H9 (cell line): ENCODE measurements at regions not wholly inside any gene's neighbourhood (a gene's known extent, or its start where the extent isn't known, plus 50 kb on each side); places are given as distances from the start of the nearest gene placed in this dataset.

Experiments used
- DNase-seq: peaks from one replicate; pipeline ENCODE4 v3.0.0-alpha.2; 2017
- H2AFZ ChIP-seq: one replicate; pipeline ENCODE4 v1.6.1; 2013; ENCODE audit warnings: mild to moderate bottlenecking, low read length, control low read depth, moderate library complexity
- H2AK5ac ChIP-seq: 2 replicates; pipeline ENCODE4 v1.6.1; 2013; ENCODE audit warnings: low read length, control low read depth, mixed read lengths; ENCODE audit not compliant: insufficient read length
- H2BK120ac ChIP-seq: one replicate; pipeline ENCODE4 v1.6.1; 2013; ENCODE audit warnings: low read depth, mild to moderate bottlenecking, low read length, control low read depth, inconsistent platforms; ENCODE audit not compliant: poor library complexity, severe bottlenecking
- H2BK12ac ChIP-seq: 2 replicates; pipeline ENCODE4 v1.6.1; 2013; ENCODE audit warnings: low read length, control low read depth, mixed read lengths, low read depth; ENCODE audit not compliant: insufficient read length
- H2BK15ac ChIP-seq: 2 replicates; pipeline ENCODE4 v1.6.1; 2013; ENCODE audit warnings: low read depth, low read length, control low read depth
- H2BK20ac ChIP-seq: one replicate; pipeline ENCODE4 v1.6.1; 2013; ENCODE audit warnings: low read depth, mild to moderate bottlenecking, low read length, control low read depth, inconsistent platforms; ENCODE audit not compliant: poor library complexity, severe bottlenecking
- H2BK5ac ChIP-seq: 2 replicates; pipeline ENCODE4 v1.6.1; 2013; ENCODE audit warnings: low read length, control low read depth, mixed read lengths; ENCODE audit not compliant: insufficient read length
- H3K14ac ChIP-seq: 2 replicates; pipeline ENCODE4 v1.6.1; 2013; ENCODE audit warnings: low read length, control low read depth; ENCODE audit not compliant: insufficient read depth
- H3K18ac ChIP-seq: 2 replicates; pipeline ENCODE4 v1.6.1; 2013; ENCODE audit warnings: low read depth, mild to moderate bottlenecking, mixed read lengths, low read length, control low read depth; ENCODE audit not compliant: insufficient read length
- H3K23ac ChIP-seq: 2 replicates; pipeline ENCODE4 v1.6.1; 2013; ENCODE audit warnings: low read length, control low read depth, mixed read lengths, low read depth; ENCODE audit not compliant: insufficient read length
- H3K23me2 ChIP-seq: 2 replicates; pipeline ENCODE4 v1.6.1; 2013; ENCODE audit warnings: low read depth, mild to moderate bottlenecking, mixed read lengths, low read length, control low read depth; ENCODE audit not compliant: insufficient read length, poor library complexity, severe bottlenecking
- H3K27ac ChIP-seq: 2 replicates; pipeline ENCODE4 v1.5.1; 2013; ENCODE audit warnings: low read length, control low read depth, mixed read lengths, low read depth; ENCODE audit not compliant: insufficient read length
- H3K27me3 ChIP-seq: 2 replicates; pipeline ENCODE4 v1.6.1; 2013; ENCODE audit warnings: low read length, control low read depth, inconsistent platforms; ENCODE audit not compliant: insufficient read depth
- H3K4ac ChIP-seq: 2 replicates; pipeline ENCODE4 v1.6.1; 2013; ENCODE audit warnings: low read depth, mild to moderate bottlenecking, control low read depth, inconsistent platforms, low read length, moderate library complexity
- H3K4me1 ChIP-seq: 2 replicates; pipeline ENCODE4 v1.6.1; 2013; ENCODE audit warnings: low read length, control low read depth, inconsistent platforms; ENCODE audit not compliant: insufficient read depth
- H3K4me2 ChIP-seq: 2 replicates; pipeline ENCODE4 v1.6.1; 2013; ENCODE audit warnings: low read length, control low read depth, mixed read lengths; ENCODE audit not compliant: insufficient read length, insufficient read depth
- H3K56ac ChIP-seq: 2 replicates; pipeline ENCODE4 v1.6.1; 2013; ENCODE audit warnings: low read depth, mild to moderate bottlenecking, mixed read lengths, low read length, control low read depth; ENCODE audit not compliant: insufficient read length
- H3K79me1 ChIP-seq: 2 replicates; pipeline ENCODE4 v1.6.1; 2013; ENCODE audit warnings: low read depth, mild to moderate bottlenecking, moderate library complexity, low read length, control low read depth, inconsistent platforms; ENCODE audit not compliant: insufficient read depth, poor library complexity, severe bottlenecking
- H3K79me2 ChIP-seq: 2 replicates; pipeline ENCODE4 v1.6.1; 2013; ENCODE audit warnings: low read length, control low read depth, inconsistent platforms; ENCODE audit not compliant: insufficient read depth
- H3K9ac ChIP-seq: 2 replicates; pipeline ENCODE4 v1.6.1; 2013; ENCODE audit warnings: low read length, control low read depth, mixed read lengths; ENCODE audit not compliant: insufficient read length; ENCODE audit errors: extremely low read depth
- H3K9me3 ChIP-seq: one replicate; pipeline ENCODE4 v1.6.1; 2013; ENCODE audit warnings: low read depth, low read length, inconsistent platforms; ENCODE audit not compliant: control insufficient read depth
- H3T11ph ChIP-seq: one replicate; pipeline ENCODE4 v1.6.1; 2013; ENCODE audit warnings: mild to moderate bottlenecking, low read length, control low read depth, inconsistent platforms
- H4K20me1 ChIP-seq: one replicate; pipeline ENCODE4 v1.6.1; 2013; ENCODE audit not compliant: control insufficient read depth, insufficient read length, insufficient read depth
- H4K5ac ChIP-seq: 2 replicates; pipeline ENCODE4 v1.6.1; 2013; ENCODE audit warnings: low read depth, mild to moderate bottlenecking, mixed read lengths, low read length, control low read depth; ENCODE audit not compliant: insufficient read length
- H4K8ac ChIP-seq: replicated peaks from 2 replicates; pipeline ENCODE4 v1.6.1; 2013; ENCODE audit warnings: low read length, control low read depth, mixed read lengths, low read depth; ENCODE audit not compliant: insufficient read length
- H4K91ac ChIP-seq: 2 replicates; pipeline ENCODE4 v1.6.1; 2013; ENCODE audit warnings: low read depth, mild to moderate bottlenecking, moderate library complexity, mixed read lengths, low read length, control low read depth; ENCODE audit not compliant: insufficient read length
- H3K27ac Mint-ChIP-seq, 3 experiments: 2 replicates in 2 of 3; 3 replicates in 1 of 3; pipeline ENCODE4 v1.8.0; 2020 to 2021; ENCODE audit warnings: mixed read lengths in 3 of 3, mild to moderate bottlenecking in 1 of 3, moderate library complexity in 1 of 3
- H3K27me3 Mint-ChIP-seq: 2 replicates; pipeline ENCODE4 v1.8.0; 2021; ENCODE audit warnings: low read depth, mild to moderate bottlenecking, moderate library complexity, mixed read lengths
- H3K36me3 Mint-ChIP-seq, 3 experiments: 2 replicates in 2 of 3; 3 replicates in 1 of 3; pipeline ENCODE4 v1.8.0; 2020 to 2021; ENCODE audit warnings: low read depth in 3 of 3, mixed read lengths in 3 of 3; ENCODE audit not compliant: insufficient read depth in 1 of 3
- H3K4me1 Mint-ChIP-seq, 2 experiments: 2 replicates each; pipeline ENCODE4 v1.8.0; 2020; ENCODE audit warnings: mixed read lengths in 2 of 2
- H3K4me3 Mint-ChIP-seq, 2 experiments: 2 replicates in 1 of 2; 3 replicates in 1 of 2; pipeline ENCODE4 v1.8.0; 2020 to 2021; ENCODE audit warnings: mild to moderate bottlenecking in 2 of 2, mixed read lengths in 2 of 2, moderate library complexity in 1 of 2
- H3K9me3 Mint-ChIP-seq, 2 experiments: 2 replicates in 1 of 2; 3 replicates in 1 of 2; pipeline ENCODE4 v1.8.0; 2020; ENCODE audit warnings: mild to moderate bottlenecking in 2 of 2, mixed read lengths in 2 of 2, moderate library complexity in 1 of 2
- CTCF ChIP-seq: fragments of 200-600 bp; sonication (generic); conservative IDR thresholded peaks from 3 replicates; pipeline ENCODE4 v1.8.0; 2021; ENCODE audit warnings: antibody characterized with exemption, mild to moderate bottlenecking
- WGBS: extraction: QIAGEN DNeasy Blood & Tissue Kit; methylation state at CpG from one replicate; pipeline ENCODE4 v1.1.7; 2013; ENCODE audit warnings: missing lambda C conversion rate, low lambda C conversion rate, mixed read lengths; ENCODE audit not compliant: insufficient read length; ENCODE audit errors: extremely low coverage; 5-methylcytosine and 5-hydroxymethylcytosine counted together

- Histone ChIP-seq H3K56ac (no peak overlapping the region), H3K18ac (no peak overlapping the region), H3K79me1 (no peaks in the 10 kb centered on the region), H2BK20ac (no peak overlapping the region), H2BK5ac (no peak overlapping the region), H2BK120ac (no peak overlapping the region), H3T11ph (no peak overlapping the region), H2AK5ac (no peak overlapping the region), H3K79me2 (no peaks in the 10 kb centered on the region), H3K23me2 (no peaks in the 10 kb centered on the region), H2BK12ac (no peak overlapping the region), H3K23ac (no peak overlapping the region), H4K20me1 (no peaks in the 10 kb centered on the region), H4K5ac (no peak overlapping the region), H3K4me1 (no peaks in the 10 kb centered on the region), H3K9ac (no peak overlapping the region), H2AFZ (no peak overlapping the region), H4K91ac (no peak overlapping the region), H3K9me3 (peaks cover 10% of the 10 kb centered on the region), H3K27me3 (no peaks in the 10 kb centered on the region), H2BK15ac (no peak overlapping the region), H3K27ac (no peak overlapping the region), H4K8ac (no peak overlapping the region), H3K4ac (no peak overlapping the region), H3K14ac (no peak overlapping the region), H3K4me2 (no peak overlapping the region)
- Mint-ChIP-seq H3K4me3 (no peak overlapping the region), H3K27me3 (no peaks in the 10 kb centered on the region; the same call in 1 of the 2 replicates), H3K36me3 (peaks cover 8 to 15% (median 13%) of the 10 kb centered on the region in 3 experiments), H3K27ac (no peak overlapping the region), H3K9me3 (peaks cover 14 to 16% of the 10 kb centered on the region in 2 experiments), H3K4me1 (peaks cover 8 to 18% of the 10 kb centered on the region in 2 experiments; a peak in 3 of 4 replicates)
- WGBS, result no CpG with 5 or more reads among the region's 4 CpGs
- TF ChIP-seq CTCF, result no peak
- DNase-seq, result no peak
Measured at GRCh38 chr2:43121580-43122314, 104.7 kb downstream of the ZFP36L2 start.
